SHP77 (cell line): ENCODE measurements at regions not wholly inside any gene's neighbourhood (a gene's known extent, or its start where the extent isn't known, plus 50 kb on each side); places are given as distances from the start of the nearest gene placed in this dataset.

Experiments used
- DNase-seq, 2 experiments: peaks; one replicate each; lab custom pipeline; 2025; lab: John Stamatoyannopoulos, UW

- DNase-seq, result no peak
Observed at GRCh38 chr13:105527127-105527526, 1008.3 kb downstream of the EFNB2 start.

GRCh38 chr13:105519771-105520170, 1015.7 kb downstream of the EFNB2 start:
- DNase-seq, result no peak

- DNase-seq, result no peak
Observed at GRCh38 chr13:105518086-105518485, 1017.4 kb downstream of the EFNB2 start.

GRCh38 chr13:105514401-105514800, 1021.1 kb downstream of the EFNB2 start:
- DNase-seq, result no peak

- DNase-seq, result no peak
Observed at GRCh38 chr13:105513448-105513847, 1022.0 kb downstream of the EFNB2 start.

GRCh38 chr13:105509981-105510762, 1025.3 kb downstream of the EFNB2 start:
- DNase-seq, result no peak

GRCh38 chr13:105506463-105506862, 1029.0 kb downstream of the EFNB2 start:
- DNase-seq, result no peak

- no peak for DNase-seq
Observed at GRCh38 chr13:105502193-105502592, 1033.3 kb downstream of the EFNB2 start.

GRCh38 chr13:105497597-105497996, 1037.9 kb downstream of the EFNB2 start:
- no peak for DNase-seq

GRCh38 chr13:105492216-105492615, 1043.2 kb downstream of the EFNB2 start:
- DNase-seq, result no peak

- DNase-seq, result no peak
Observed at GRCh38 chr13:105491345-105491744, 1044.1 kb downstream of the EFNB2 start.

GRCh38 chr13:105485081-105485480, 1050.4 kb downstream of the EFNB2 start:
- no peak for DNase-seq

- no peak for DNase-seq
Observed at GRCh38 chr13:105474983-105475610, 1060.4 kb downstream of the EFNB2 start.

GRCh38 chr13:105471673-105472072, 1063.8 kb downstream of the EFNB2 start:
- no peak for DNase-seq

GRCh38 chr13:105466376-105466775, 1069.1 kb downstream of the EFNB2 start:
- DNase-seq, result no peak

GRCh38 chr13:105465745-105466144, 1069.7 kb downstream of the EFNB2 start, which contains the start of gene DAOA:
TSS of gene DAOA (plus strand) at chr13:105466045.
- no peak for DNase-seq

- no peak for DNase-seq
Observed at GRCh38 chr13:105465251-105465650, 1070.2 kb downstream of the EFNB2 start.

GRCh38 chr13:105464249-105464648, 1071.2 kb downstream of the EFNB2 start:
- no peak for DNase-seq

- no peak for DNase-seq
Observed at GRCh38 chr13:105463011-105463501, 1072.4 kb downstream of the EFNB2 start.

GRCh38 chr13:105462098-105462497, 1073.4 kb downstream of the EFNB2 start:
- DNase-seq, result no peak

GRCh38 chr13:105452895-105453294, 1082.6 kb downstream of the EFNB2 start:
- DNase-seq, result no peak

GRCh38 chr13:105450784-105451183, 1084.7 kb downstream of the EFNB2 start:
- DNase-seq, result no peak

GRCh38 chr13:105448811-105449210, 1086.7 kb downstream of the EFNB2 start:
- DNase-seq, result no peak
